Fibroblast of pulmonary artery (primary cell): ENCODE measurements at regions not wholly inside any gene's neighbourhood (a gene's known extent, or its start where the extent isn't known, plus 50 kb on each side); places are given as distances from the start of the nearest gene placed in this dataset.

Source experiments
- DNase-seq: peaks from one replicate; pipeline ENCODE4 v3.0.0-alpha.2; 2010; ENCODE audit warnings: low read depth
- H3K4me3 ChIP-seq: replicated peaks from 2 replicates; pipeline ENCODE4 v1.5.1; 2011; ENCODE audit warnings: low read depth, mild to moderate bottlenecking, control low read depth, low read length, moderate library complexity
- CTCF ChIP-seq: IDR thresholded peaks from 2 replicates; pipeline ENCODE4 v1.5.1; 2011; ENCODE audit warnings: mild to moderate bottlenecking, control low read depth, low read length, inconsistent platforms; ENCODE audit errors: missing control alignments

- H3K4me3 ChIP-seq, result no peak overlapping the region
- TF ChIP-seq CTCF, result no peak
- DNase-seq, result no peak
Measured at GRCh38 chr13:34523406-34523805, 418.7 kb upstream of the NBEA start.

GRCh38 chr13:34533941-34534340, 408.1 kb upstream of the NBEA start:
- H3K4me3 ChIP-seq, result no peak overlapping the region
- TF ChIP-seq CTCF, result no peak
- DNase-seq, result no peak

DNA sequence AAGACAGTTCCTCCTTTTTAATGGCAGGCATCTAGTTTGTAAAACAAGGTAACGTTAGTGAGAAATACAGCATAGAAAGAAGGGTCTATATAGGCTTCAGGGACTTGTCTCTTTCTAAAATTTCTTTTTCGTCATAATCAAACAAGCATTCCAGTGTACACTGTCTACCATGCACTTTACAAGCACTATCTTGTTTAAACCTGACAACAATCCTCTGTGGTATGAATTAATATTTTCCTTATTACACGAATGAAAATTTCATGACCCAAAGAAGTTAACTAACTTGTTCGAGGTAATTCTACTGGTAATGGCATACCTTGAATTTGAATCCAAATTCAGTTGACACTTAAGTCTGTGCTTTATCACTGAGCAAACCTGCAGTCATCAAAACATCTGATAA, 399.7 kb upstream of the NBEA start:
- no peak overlapping the region for H3K4me3 ChIP-seq
- DNase-seq, result no peak
- TF ChIP-seq CTCF, result no peak

- no peak for TF ChIP-seq CTCF
- DNase-seq, result no peak
- H3K4me3 ChIP-seq, result no peak overlapping the region
Measured at GRCh38 chr13:34543836-34544235, 398.2 kb upstream of the NBEA start.

DNA sequence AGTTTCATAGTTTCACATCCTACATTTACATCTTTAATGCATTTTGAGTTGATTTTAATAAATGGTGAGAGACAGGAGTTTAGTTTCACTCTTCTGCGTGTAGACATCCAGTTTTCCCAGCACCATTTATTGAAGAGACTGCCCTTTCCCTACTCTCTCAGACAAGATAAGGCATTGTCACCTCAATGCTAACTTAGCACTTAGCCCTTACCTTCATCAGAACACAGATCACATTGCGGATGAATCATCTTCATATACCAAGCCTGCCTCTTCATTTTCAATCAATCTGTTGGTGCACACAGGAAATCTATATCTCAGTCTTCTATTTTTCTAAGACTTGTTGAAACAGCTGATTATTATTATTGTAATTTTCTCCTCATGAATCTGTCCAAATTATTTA, 396.6 kb upstream of the NBEA start:
- DNase-seq, result no peak
- no peak for TF ChIP-seq CTCF

GRCh38 chr13:34546344-34547250, 395.5 kb upstream of the NBEA start:
- no peak for TF ChIP-seq CTCF
- no peak overlapping the region for H3K4me3 ChIP-seq
- DNase-seq, result no peak

More for the DNA sequence above, 396.6 kb upstream of the NBEA start:
- no peak overlapping the region for H3K4me3 ChIP-seq

DNA sequence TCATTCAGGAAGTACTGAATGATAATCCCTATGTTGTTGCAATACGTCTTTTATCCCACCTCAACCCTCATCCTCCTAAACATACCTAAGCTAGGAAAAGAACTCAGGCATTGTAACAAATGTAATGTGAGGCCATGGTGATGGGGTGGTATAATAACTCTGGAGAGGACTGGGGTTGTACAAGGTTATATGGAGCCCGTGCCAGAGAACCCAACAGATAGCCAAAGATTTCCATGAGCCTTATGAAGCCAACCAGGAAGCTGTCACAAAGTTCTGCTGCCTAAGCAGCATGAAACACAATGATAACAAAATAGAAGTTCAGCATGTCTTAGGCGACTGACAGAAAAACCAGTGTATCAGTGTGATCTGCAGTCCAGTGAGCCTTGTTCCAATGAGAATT, 394.1 kb upstream of the NBEA start:
- H3K4me3 ChIP-seq, result no peak overlapping the region
- TF ChIP-seq CTCF, result no peak
- no peak for DNase-seq
